GM18868 (cell line): ENCODE measurements at regions not wholly inside any gene's neighbourhood (a gene's known extent, or its start where the extent isn't known, plus 50 kb on each side); places are given as distances from the start of the nearest gene placed in this dataset.
"Not testable (repeated sequence)": the region's sequence is repeated elsewhere in the genome, so short reads cannot be mapped to it uniquely, and the experiment has no call there.

Source experiments
- ATAC-seq: cut with Tn5 transposase; IDR thresholded peaks from one replicate; pipeline ENCODE4 v1.9.1; 2021; ENCODE audit warnings: mild to moderate bottlenecking, moderate library complexity; ENCODE audit not compliant: unreplicated experiment

DNA sequence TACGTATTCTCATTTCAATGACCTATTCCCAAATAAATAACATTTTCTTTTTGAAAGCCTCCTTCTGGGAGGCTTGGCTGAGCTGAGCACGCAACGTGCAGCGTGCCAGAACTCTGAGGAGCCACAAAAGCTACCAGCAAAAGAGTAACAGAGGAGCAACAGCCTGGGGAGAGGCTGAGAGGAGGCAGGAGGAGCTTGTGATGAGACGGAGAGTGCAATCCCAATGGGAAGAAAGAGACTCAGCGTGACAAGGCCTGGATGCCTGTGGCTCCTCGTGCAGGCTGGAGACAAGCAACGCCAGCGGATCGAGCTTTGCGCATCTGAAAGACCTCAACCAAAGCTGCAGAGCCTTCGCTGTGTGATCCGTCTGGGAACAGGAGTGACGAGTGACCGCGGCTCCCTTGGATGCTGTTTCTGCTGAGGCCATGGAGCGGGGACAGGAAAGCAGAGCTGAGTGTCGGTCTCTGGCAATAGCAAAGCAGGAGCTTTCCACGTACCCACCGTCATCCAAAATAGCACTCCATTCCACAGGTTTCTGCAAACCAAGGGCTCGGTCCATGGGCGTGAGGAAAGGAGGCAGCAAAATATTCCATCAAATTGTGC is 171.7 kb upstream of the PFKP start:
- no peak for ATAC-seq

DNA sequence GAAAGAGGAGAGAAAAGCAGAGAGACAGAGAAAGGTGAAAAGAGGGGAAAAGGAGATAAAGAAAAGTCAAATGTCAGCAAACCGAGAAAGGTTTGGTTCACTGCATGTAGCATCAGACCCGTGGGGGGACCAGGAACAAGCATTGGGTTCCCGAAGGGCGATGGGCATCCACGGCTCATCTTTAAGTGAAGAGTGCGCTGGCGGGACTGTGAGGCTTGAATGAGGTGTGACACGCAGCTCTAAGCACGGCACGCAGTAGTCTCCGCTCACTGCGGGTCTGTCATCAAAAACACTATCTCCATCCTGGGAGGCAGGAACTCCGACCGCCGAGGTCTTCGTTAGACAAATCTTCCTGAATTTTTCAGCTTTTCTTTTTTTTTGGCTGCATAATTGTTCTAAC is 173.4 kb upstream of the PFKP start:
- ATAC-seq, result no peak

DNA sequence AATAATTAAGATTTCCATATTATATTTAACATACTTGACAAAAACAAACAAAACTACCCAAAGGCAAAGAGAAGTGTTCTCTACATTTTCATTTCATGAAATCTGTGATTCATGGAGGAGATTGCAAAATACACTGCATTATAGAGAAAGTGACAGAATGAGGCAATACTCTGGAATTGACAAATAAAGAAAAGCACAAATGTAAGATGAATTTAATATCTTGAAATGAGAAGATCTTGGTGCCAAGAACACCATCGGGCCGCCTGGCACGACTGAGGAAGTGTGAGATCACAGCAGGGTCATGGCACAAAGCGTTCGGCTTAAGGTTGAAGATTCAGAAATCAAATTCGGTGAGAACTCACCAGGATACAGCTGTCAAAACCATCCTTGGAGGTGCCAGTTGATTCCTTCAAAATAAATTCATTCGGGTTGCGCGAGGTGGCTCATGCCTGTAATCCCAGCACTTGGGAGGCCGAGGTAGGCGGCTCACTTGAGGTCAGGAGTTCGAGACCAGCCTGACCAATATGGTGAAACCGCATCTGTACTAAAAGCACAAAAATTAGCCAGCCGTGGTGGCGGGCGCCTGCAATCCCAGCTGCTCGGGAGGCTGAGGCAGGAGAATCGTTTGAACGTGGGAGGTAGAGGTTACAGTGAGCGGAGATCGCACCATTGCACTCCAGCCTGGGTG is 174.0 kb upstream of the PFKP start:
- no peak for ATAC-seq

DNA sequence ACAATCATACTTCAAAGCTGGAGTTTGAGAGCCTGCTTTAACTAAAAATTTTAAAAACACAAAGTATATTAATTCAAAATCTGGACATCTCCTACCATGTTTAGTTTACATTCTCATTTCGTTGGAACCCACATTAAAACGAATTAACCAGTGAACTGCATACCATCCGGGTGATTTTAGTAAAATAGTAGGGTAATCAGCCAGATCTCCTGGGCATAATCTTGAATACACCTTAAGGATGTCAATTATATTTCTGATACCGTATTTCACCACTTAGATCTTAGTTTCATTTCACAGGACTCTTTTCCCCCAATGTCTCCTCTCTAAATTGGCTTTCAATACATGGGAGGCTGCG is 175.6 kb upstream of the PFKP start:
- ATAC-seq, result no peak

DNA sequence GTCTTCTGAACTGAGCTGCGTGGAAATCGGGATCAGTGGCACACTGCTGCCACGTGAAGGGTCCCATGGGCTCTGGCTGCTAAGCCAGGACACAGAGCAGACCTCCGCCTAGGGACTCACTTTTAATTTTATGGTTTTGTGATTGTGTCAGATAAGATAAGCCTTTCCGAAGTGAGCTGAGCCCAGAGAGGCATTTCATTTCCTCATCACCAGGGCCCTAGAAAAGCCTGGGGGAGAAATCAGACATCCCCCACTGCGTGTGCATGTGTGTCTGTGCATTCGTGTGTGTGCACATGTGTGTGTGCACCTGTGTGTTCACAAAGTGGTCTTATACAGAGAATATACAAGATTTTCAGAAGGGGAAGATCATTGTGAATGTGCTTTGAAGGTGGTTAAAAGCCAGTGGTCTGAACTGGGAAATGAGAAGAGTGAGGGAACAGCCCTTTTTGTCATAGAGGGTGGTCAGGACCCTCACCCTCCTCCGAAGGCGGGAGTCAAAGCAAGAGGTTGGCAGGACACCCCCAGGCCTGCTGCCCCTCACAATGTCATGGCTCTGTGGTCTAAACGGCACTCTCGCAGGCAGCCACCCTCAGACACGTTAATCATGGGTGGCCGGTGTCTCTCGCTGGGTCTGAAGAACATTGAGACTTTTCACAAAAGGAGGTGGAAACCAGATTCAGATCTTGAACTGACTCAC is 176.1 kb upstream of the PFKP start:
- ATAC-seq, result no peak

DNA sequence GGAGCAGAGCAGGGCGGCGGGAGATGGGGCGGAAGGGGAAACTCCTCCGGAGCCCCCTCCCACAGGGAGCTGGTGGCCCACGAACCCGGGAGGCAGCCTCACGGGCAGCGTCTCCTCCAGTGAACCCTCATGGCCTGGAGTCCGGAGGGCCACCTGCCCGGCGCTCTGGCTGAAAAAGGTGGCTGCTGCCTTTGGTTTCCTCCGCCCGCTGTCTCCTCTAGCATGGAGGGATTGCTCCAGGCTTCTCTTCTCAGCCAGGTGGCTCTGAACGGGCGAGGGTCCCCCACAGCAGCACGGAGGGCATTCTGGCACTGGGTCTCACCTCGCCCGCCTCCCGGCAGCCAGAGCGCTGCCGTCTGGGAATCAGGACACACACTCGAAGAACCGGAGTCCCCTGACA is 177.3 kb upstream of the PFKP start:
- ATAC-seq, result no peak

DNA sequence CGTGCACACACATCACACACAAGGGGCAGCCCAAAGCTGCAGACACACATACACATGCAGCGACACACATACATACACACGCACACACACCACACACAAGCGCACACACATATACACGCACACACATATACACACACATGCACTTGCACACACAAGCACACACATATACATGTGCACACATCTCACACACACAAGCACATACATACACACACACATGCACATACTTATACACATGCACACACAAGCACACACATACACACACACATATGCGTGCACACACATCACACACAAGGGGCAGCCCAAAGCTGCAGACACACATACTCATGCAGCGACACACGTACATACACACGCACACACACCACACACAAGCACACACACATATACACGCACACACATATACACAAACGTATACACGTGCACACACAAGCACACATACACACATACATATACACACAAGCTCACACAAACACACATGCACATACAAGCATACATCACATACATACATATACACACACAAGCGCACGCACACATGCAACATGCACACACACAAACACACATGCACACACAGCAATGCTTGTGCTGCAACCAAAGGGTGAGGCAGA is 178.8 kb upstream of the PFKP start:
- no peak for ATAC-seq

DNA sequence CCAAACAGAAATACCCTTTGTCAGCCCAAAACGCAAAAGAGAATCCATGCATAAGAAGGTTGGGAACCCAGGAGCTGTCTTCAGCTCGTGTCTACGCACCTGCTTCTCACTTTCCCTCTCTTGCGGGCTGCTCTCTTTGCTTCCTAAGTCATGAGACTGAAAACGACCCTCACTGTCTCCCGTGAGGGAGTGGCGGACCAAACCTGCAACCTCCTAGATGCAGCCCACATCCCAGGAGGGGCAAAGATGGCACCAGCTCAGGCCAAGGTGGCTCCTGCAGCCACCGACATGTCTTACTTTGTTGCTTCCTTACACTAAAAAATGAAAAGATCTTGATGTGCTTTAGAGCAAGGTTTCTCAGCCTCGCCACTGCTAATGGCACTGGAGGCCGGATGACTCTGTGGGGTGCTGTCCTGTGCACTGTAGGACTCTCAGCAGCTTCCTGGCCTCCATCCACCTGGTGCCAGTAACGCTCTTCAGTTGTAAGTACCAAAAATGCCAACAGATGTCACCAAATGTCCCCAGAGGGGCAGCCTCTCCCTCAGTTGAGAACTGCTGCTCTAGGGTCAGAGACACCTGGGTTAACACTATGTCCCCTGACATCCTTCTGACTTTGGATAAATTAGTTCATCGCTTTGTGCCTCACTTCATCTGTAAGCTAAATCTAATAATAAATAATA is 179.8 kb upstream of the PFKP start:
- ATAC-seq, result no peak

DNA sequence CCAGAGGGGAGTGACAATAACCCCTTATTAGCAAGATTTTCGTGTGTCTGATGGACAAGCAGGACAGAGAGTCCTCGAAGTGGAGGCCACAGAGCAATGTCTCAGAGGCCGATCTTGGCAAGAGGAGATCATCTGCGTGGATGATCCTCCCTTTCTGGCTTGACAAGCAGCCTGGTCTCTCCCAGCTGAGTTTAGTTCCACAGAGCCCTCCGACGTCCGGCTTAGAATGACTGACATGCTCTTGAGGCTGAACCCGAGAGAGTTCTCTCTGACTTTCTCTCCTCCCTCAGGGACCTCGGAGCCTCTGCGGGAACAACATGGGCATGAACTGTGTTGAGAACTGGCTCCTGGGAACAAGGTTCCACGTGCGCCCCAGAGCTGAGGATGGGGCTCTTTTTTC is 180.7 kb upstream of the PFKP start:
- ATAC-seq, result no peak

DNA sequence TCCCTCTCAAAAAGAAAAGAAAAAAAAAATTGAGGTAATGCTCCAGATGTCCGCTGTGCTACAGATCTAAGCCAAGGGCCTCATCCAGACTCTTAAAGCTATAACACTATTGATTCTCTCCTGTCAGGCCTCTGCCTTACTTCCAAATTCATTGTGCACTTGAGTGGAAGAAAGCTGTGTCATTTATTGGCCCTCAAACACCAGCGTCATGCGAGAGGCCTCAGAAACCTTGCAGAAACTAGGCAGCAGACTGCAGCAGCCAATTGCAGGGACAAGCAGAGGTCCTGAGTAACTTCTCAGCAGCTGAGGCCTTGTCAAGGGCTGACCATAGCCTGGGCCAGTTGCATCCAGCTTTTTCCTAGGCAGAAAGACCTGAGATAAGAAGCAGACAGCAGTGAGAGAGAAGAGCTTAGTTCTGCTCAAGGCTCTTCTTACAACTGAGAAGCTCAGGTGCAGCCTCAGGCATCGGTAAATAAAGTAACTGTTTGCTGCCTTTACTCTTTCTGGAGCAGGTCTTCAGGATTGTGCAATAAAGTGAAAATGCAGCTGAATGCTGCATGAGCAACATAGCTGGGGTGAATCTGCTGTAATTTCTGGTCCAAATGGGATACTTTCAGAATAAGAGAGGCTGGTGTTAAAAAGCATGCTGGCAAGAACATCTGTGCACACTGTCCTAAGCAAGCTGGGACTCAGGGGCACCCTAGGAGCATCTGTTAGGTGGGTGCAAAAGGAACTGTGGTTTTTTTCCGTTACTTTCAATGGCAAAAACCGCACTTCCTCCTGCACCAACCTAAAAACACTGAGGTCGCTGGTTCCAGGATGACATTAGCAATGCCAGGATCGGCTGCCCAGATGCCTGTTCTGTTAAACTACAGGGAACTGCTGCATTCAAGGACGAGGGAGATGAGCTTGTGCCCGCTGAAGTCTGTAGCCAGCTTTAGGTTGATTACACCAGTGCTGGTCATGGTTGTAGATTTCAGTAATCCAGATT is 181.8 kb upstream of the PFKP start:
- ATAC-seq, result no peak

DNA sequence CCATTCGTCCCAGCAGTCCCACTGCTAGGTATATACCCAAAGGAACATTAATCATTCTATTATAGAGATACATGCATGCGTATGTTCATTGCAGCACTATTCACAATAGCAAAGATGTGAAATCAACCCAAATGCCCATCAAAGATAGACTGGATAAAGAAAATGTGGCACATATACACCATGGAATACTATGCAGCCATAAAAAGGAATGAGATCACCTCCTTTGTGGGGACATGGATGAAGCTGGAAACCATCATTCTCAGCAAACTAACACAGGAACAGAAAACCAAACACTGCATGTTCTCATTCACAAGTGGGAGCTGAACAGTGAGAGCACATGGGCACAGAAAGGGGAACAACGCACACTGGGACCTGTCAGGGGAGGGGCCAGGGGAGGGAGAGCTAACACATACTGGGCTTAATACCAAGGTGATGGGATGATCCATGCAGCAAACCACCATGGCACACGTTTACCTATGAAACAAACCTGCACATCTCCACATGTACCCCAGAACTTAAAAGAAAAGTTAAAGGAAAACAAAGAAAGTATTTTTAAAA is 183.3 kb upstream of the PFKP start:
- ATAC-seq, result not testable (repeated sequence)

DNA sequence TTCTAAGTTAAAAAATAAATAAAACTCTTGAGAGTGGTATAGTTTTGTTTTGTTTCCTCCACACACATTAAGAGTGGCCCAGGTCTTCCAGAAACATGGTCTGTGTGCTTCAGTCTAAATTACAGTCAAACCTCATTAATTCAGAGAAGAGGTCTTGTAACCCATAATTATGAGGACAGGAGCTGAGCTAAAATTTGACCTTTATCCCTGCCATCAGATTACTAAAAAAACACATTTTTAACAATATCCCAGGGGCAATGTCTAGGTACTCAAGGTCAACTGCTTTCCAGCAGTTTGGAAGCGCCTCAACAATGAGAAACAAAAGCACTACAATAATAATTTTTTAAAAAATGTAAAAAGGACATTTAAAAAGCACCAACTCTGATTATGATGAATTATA is 184.1 kb upstream of the PFKP start:
- no peak for ATAC-seq

DNA sequence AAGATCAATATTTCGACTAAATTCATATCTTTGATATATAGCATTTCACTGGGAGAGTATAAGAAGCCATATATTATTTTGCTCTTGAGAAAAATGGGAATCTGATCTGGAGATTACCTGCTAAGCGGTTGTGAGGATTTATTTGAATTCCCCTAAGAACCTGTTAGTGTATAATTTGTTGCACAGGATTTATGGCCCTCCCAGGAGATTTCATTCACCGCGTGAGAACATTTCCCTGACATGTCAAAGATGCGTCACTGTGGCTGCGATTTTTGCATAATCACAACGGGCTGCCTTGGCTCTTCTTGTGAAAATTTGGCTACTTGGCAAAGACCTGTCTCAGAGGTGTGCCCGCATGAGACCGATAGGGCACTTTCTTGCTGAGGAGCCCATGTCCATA is 184.7 kb upstream of the PFKP start:
- no peak for ATAC-seq

DNA sequence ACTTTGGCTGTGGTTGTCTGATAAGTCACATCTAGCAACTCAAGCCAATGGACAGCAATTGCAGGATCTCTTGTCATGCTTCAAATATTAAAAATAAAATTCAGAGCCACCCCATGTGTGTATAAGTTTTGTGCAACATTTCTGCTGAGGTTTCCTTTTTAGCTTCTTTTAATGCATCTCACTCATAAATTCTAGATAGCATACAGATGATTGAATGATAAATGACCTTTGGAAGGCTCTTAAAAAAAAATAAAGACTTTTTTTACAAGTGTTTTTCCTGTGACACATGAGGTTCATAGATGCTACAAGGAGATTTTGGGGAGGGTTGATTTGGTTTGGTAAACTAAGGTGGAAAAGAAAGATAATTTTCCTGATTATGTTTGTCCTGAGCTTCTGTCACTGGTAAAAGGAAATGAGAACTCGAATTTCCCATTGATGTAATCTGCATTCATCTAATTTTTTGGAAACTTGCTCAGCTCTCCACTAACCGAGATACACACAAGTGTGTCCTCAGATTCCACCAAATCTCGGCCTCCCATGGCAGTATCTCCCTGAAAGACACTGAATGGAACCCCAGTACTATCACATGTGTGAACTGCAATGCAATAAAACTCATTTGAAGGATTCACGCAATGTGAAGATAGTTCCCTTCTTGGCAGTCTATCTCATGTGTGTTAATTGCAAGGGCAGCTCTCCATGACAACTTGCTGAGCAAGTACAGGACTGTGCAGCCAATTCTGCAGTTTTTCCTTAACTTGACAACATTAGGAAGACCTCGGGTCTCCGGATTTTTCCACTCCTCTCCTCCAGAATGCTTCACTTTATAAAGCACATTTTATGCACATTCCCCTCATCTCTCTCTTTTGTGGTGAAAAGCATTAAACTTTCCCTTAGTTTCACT is 185.4 kb upstream of the PFKP start:
- ATAC-seq, result no peak

DNA sequence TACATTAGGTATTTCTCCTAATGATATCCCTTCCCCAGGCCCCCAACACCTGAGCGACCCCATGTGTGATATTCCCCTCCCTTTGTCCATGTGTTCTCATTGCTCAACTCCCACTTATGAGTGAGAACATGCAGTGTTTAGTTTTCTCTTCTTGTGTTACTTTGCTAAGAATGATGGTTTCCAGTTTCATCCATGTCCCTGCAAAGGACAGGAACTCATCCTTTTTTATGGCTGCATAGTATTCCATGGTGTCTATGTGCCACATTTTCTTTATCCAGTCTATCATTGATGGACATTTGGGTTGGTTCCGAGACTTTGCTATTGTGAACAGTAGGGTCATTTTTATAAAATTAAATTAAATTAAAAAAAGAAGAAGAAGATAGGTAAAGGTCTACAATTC is 187.3 kb upstream of the PFKP start:
- ATAC-seq, result not testable (repeated sequence)

DNA sequence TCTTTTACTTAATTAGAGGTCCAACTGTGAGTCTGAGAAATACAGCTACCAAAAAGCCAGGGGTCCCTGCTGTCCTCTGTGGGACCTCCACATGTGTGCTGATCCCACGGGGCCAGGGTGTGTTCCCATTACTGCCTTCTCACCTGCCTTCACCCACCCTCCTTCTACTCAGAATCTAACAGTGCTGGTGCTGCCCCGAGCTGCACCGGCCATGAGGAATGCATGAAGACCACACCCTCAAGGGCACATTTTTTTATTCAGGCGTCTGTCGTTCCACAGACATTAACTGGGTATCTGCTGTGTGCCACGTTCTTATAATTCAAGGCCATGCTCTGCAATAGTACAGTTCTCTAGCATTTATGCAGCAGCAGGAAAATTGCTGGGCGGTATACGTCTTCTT is 188.5 kb upstream of the PFKP start:
- no peak for ATAC-seq

DNA sequence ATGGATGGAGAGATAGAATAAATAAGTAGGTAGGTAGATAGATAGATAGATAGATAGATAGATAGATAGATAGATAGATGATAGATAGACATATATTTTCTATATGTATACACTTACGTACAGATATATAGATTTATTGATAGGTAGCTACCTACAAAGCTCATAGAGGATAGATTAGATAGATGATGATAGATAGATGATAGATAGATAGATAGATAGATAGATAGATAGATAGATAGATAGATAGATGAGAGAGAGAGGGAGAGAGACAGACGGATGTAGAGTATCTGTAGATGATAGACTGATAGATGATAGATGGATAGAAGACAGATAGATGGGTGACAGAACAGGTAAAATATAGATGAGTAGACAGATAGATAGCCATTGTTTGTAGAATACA is 191.3 kb upstream of the PFKP start:
- ATAC-seq, result no peak

DNA sequence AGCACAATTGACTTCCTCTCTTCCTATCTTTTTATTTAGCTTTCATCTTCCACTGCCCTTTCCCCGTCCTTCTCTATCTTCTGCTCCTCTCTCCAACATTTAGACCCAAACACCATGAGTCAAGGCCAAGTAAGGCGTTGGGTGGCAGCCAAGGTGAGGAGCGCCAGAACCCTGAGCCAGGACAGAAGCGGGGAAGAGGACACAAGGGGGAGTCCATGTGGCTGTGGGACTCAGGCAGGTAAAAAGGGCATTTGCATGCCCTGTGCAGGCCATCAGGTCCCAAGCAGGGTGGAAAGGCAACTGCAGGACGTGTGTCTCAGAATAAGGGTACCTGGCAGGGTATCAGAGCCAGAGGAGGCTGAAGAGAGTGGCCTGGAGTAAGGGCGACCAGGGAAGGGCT is 192.4 kb upstream of the PFKP start:
- no peak for ATAC-seq

DNA sequence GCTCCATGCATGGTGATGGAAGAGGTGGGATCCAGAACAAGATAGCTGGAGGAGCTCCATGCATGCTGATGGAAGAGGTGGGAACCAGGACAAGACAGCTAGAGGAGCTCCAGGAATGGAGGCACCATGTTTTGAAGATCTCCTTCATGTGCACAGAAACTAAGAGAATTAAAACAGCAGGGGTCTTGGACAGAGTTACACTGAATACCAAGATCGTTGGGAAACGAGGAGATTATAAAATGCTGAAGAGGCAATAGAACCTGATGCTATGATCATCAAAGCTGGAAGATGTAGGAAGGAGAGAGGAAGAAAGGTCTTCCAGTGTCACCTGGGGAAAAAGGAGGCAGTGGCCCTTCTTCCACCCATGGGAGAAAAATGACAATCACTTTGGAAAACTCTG is 193.6 kb upstream of the PFKP start:
- no peak for ATAC-seq
